B cell (primary cell): ENCODE measurements at regions not wholly inside any gene's neighbourhood (a gene's known extent, or its start where the extent isn't known, plus 50 kb on each side); places are given as distances from the start of the nearest gene placed in this dataset.

Source experiments
- ATAC-seq: fragments of 200-7000 bp; cut with Tn5 transposase; one replicate; pipeline ENCODE4 v1.10.0; 2021; ENCODE audit warnings: low read depth, mild to moderate bottlenecking, moderate number of reproducible peaks, moderate library complexity
- CTCF ChIA-PET: fragments of 350-600 bp; sonication (Branson Sonifier 250); formaldehyde crosslinking; loops from one replicate; lab custom pipeline; 2021; ENCODE audit warnings: antibody characterized with exemption, inconsistent platforms; lab: Charles Lee
- POLR2A ChIA-PET: fragments of 350-600 bp; sonication (Branson Sonifier 250); formaldehyde crosslinking; loops from one replicate; lab custom pipeline; 2021; ENCODE audit warnings: antibody characterized with exemption; lab: Charles Lee
- DNase-seq: peaks from one replicate; pipeline ENCODE4 v3.0.0; 2013
- H2AFZ ChIP-seq: 2 replicates; pipeline ENCODE4 v1.6.1; 2012; ENCODE audit warnings: mild to moderate bottlenecking, low read depth, low read length; ENCODE audit not compliant: insufficient read depth, poor library complexity, severe bottlenecking
- H3K27ac ChIP-seq, 2 donors: 1 replicate in 1 of 2; 2 replicates in 1 of 2; pipeline ENCODE4 v1.5.1; 2012 to 2013; ENCODE audit warnings: low read length in 2 of 2, mild to moderate bottlenecking in 2 of 2, moderate library complexity in 1 of 2
- H3K27me3 ChIP-seq, 4 experiments: fragments of 200-600 bp in 1 of 4; sonication (generic) in 1 of 4; replicated peaks in 1 of 4; 1 replicate in 2 of 4; 2 replicates in 2 of 4; pipeline versions ENCODE4 v1.6.1 to v1.7.0; 2013 to 2016; ENCODE audit warnings: low read length in 3 of 4, mild to moderate bottlenecking in 2 of 4, mixed read lengths in 1 of 4, moderate library complexity in 1 of 4; ENCODE audit not compliant: insufficient read depth in 4 of 4, control insufficient read depth in 3 of 4; ENCODE audit errors: control extremely low read depth in 1 of 4
- H3K36me3 ChIP-seq, 2 experiments: replicated peaks in 1 of 2; 1 replicate in 1 of 2; 2 replicates in 1 of 2; pipeline versions ENCODE4 v1.6.1 to v1.7.1; 2013; ENCODE audit warnings: low read length in 1 of 2; ENCODE audit not compliant: insufficient read depth in 2 of 2, control insufficient read depth in 1 of 2; ENCODE audit errors: control extremely low read depth in 1 of 2, extremely low read depth in 1 of 2
- H3K4me1 ChIP-seq, 2 donors: fragments of 200-600 bp in 1 of 2; sonication (generic) in 1 of 2; 1 replicate in 1 of 2; 2 replicates in 1 of 2; pipeline versions ENCODE4 v1.5.1 to v1.6.1; 2013 to 2017; ENCODE audit warnings: low read length in 2 of 2; ENCODE audit not compliant: control insufficient read depth in 2 of 2, insufficient read depth in 2 of 2
- H3K4me2 ChIP-seq: replicated peaks from 2 replicates; pipeline ENCODE3; 2012; ENCODE audit warnings: mild to moderate bottlenecking, low read depth, low read length; ENCODE audit not compliant: poor library complexity, severe bottlenecking
- H3K4me3 ChIP-seq, 5 experiments: fragments of 200-600 bp in 1 of 5; sonication (generic) in 1 of 5; 1 replicate in 3 of 5; 2 replicates in 2 of 5; pipeline versions ENCODE4 v1.5.1 to v1.7.0; 2011 to 2016; ENCODE audit warnings: low read length in 4 of 5, mild to moderate bottlenecking in 4 of 5, low read depth in 2 of 5, control low read depth in 1 of 5, moderate library complexity in 1 of 5; ENCODE audit not compliant: insufficient read depth in 1 of 5; ENCODE audit errors: control extremely low read depth in 1 of 5, extremely low read depth in 1 of 5
- H3K79me2 ChIP-seq: fragments of 200-600 bp; sonication (generic); one replicate; pipeline ENCODE4 v1.6.0; 2016; ENCODE audit warnings: low read length; ENCODE audit not compliant: control insufficient read depth, insufficient read depth
- H3K9ac ChIP-seq: fragments of 200-600 bp; sonication (generic); 2 replicates; pipeline ENCODE4 v1.6.1; 2017; ENCODE audit warnings: mild to moderate bottlenecking, low read length, moderate library complexity
- H3K9me3 ChIP-seq, 3 donors: one replicate each; pipeline versions ENCODE4 v1.6.1 to v1.7.1; 2013; ENCODE audit warnings: low read length in 2 of 3; ENCODE audit not compliant: control insufficient read depth in 2 of 3, insufficient read depth in 1 of 3; ENCODE audit errors: control extremely low read depth in 1 of 3
- H4K20me1 ChIP-seq: 2 replicates; pipeline ENCODE4 v1.6.0; 2012; ENCODE audit warnings: mild to moderate bottlenecking, low read length; ENCODE audit not compliant: insufficient read depth, control insufficient read depth, poor library complexity, severe bottlenecking
- H3K27ac Mint-ChIP-seq: one replicate; pipeline ENCODE4 v1.8.0; 2021; ENCODE audit warnings: mixed read lengths
- H3K27me3 Mint-ChIP-seq: one replicate; pipeline ENCODE4 v1.8.0; 2021; ENCODE audit warnings: mixed read lengths
- H3K4me1 Mint-ChIP-seq: one replicate; pipeline ENCODE4 v1.8.0; 2021; ENCODE audit warnings: mixed read lengths
- H3K4me3 Mint-ChIP-seq: one replicate; pipeline ENCODE4 v1.8.0; 2021; ENCODE audit warnings: mixed read lengths
- H3K9me3 Mint-ChIP-seq: one replicate; pipeline ENCODE4 v1.8.0; 2022; ENCODE audit warnings: mixed read lengths; ENCODE audit not compliant: insufficient read depth
- EZH2 ChIP-seq: IDR thresholded peaks from 2 replicates; pipeline ENCODE4 v1.6.1; 2012; ENCODE audit warnings: borderline replicate concordance, low read depth, mild to moderate bottlenecking, moderate library complexity, low read length; ENCODE audit not compliant: insufficient read depth, poor library complexity, severe bottlenecking
- WGBS: methylation state at CpG from one replicate; pipeline ENCODE4 v1.1.5; 2013; ENCODE audit warnings: missing lambda C conversion rate; ENCODE audit not compliant: insufficient coverage; 5-methylcytosine and 5-hydroxymethylcytosine counted together
- intact Hi-C: fragments of 100-400 bp; cut with micrococcal nuclease; formaldehyde crosslinking; loops from one replicate; pipeline ENCODE4 v1.10.0; 2022
- TF ChIP-seq, protein P1 (sequence below): fragments of 200-600 bp; IDR thresholded peaks from one replicate; pipeline ENCODE4 v1.8.0; 2022; ENCODE audit warnings: antibody characterized with exemption, mild to moderate bottlenecking

GRCh38 chr16:54808890-54809289 is 121.8 kb upstream of the IRX5 start:
- CTCF ChIA-PET, result no interaction called here
- no peak for DNase-seq

DNA sequence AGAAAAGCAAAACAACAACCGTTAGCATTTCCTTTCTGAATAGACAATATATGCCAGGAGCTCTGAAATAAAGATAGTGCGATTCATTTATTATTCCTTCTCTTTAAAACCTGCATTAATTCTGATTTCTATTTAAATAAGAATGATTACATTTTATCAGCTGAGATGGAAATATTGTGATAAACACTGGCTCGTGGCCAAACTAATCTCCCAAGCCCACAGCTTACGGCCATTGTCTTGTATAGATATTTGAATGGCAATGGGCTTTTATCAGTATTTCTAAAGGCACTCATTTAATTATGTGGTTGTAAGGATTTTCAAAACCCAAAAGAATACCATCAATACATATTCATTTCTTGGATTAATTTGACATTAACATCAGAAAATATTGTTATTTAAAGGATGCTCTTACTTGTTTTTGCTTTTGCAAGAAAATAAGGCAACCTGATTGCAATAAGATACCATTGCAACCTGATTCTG is 123.7 kb upstream of the IRX5 start:
- Histone ChIP-seq H3K4me2 (no peak overlapping the region), H2AFZ (no peak overlapping the region), H3K9me3 (peaks cover 0 to 3% (median 0%) of the 10 kb centered on the region in 3 donors), H3K27ac (no peak overlapping the region), H3K4me1 (no peaks in the 10 kb centered on the region), H3K36me3 (no peaks in the 10 kb centered on the region), H3K4me3 (no peak overlapping the region), H3K9ac (no peak overlapping the region), H4K20me1 (no peaks in the 10 kb centered on the region), H3K27me3 (no peaks in the 10 kb centered on the region), H3K79me2 (no peaks in the 10 kb centered on the region)
- Mint-ChIP-seq H3K27me3 (no peaks in the 10 kb centered on the region), H3K27ac (no peak overlapping the region), H3K9me3 (peaks cover 4% of the 10 kb centered on the region), H3K4me3 (no peak overlapping the region), H3K4me1 (no peaks in the 10 kb centered on the region)
- no peak for DNase-seq
- intact Hi-C loops, result no loop called here
- CTCF ChIA-PET, result interaction anchor here (1.6 kb wide), 1 partner anchor 12 kb away, joined by 3 read pairs; no protein-coding TSS in a partner anchor
- no peak for ATAC-seq
- no CpG with 5 or more reads among the region's 4 CpGs for WGBS
- no peak for TF ChIP-seq EZH2
- TF ChIP-seq, protein P1, sequence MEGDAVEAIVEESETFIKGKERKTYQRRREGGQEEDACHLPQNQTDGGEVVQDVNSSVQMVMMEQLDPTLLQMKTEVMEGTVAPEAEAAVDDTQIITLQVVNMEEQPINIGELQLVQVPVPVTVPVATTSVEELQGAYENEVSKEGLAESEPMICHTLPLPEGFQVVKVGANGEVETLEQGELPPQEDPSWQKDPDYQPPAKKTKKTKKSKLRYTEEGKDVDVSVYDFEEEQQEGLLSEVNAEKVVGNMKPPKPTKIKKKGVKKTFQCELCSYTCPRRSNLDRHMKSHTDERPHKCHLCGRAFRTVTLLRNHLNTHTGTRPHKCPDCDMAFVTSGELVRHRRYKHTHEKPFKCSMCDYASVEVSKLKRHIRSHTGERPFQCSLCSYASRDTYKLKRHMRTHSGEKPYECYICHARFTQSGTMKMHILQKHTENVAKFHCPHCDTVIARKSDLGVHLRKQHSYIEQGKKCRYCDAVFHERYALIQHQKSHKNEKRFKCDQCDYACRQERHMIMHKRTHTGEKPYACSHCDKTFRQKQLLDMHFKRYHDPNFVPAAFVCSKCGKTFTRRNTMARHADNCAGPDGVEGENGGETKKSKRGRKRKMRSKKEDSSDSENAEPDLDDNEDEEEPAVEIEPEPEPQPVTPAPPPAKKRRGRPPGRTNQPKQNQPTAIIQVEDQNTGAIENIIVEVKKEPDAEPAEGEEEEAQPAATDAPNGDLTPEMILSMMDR, result no peak
- POLR2A ChIA-PET, result no interaction called here

More at GRCh38 chr16:54808890-54809289, 121.8 kb upstream of the IRX5 start:
- Histone ChIP-seq H3K4me2 (no peak overlapping the region), H3K27ac (no peak overlapping the region), H3K36me3 (no peaks in the 10 kb centered on the region), H3K4me1 (no peaks in the 10 kb centered on the region), H3K27me3 (no peaks in the 10 kb centered on the region), H4K20me1 (no peaks in the 10 kb centered on the region), H3K9ac (no peak overlapping the region), H3K9me3 (peaks cover 0 to 3% (median 0%) of the 10 kb centered on the region in 3 donors), H2AFZ (no peak overlapping the region), H3K4me3 (no peak overlapping the region), H3K79me2 (no peaks in the 10 kb centered on the region)
- intact Hi-C loops, result no loop called here
- POLR2A ChIA-PET, result no interaction called here
- H3K27ac Mint-ChIP-seq, result no peak overlapping the region
- H3K4me1 Mint-ChIP-seq, result no peaks in the 10 kb centered on the region
- no peak overlapping the region for H3K4me3 Mint-ChIP-seq
- peaks cover 5% of the 10 kb centered on the region for H3K27me3 Mint-ChIP-seq
- TF ChIP-seq EZH2, result no peak
- TF ChIP-seq, protein P1, result no peak
- H3K9me3 Mint-ChIP-seq, result peaks cover 4% of the 10 kb centered on the region
- ATAC-seq, result no peak
